Fibroblast of peridontal ligament (primary cell): ENCODE measurements at regions not wholly inside any gene's neighbourhood (a gene's known extent, or its start where the extent isn't known, plus 50 kb on each side); places are given as distances from the start of the nearest gene placed in this dataset.

ENCODE experiments used
- DNase-seq: peaks from one replicate; pipeline ENCODE4 v3.0.0-alpha.2; 2010; ENCODE audit errors: extremely low read depth

DNA sequence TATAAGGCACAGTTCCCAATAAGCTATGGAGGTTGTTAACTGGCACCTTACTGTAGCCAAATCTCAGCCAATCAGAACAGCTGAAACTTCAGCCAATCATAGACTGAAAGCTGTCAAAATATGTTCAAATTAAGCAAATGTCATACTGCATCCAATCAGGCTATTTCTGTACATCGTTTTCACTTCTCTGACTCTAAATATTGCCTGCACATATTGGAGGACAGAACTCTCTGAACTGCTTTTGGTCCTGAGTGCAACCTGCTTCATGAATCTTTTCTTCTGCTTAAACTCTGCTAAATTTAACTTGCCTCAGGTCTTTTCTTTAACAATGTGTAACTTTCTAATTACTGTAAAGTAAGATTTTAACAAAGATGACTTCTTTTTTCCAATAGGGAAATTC, 1198.9 kb upstream of the PCDH7 start:
- DNase-seq: no peak

DNA sequence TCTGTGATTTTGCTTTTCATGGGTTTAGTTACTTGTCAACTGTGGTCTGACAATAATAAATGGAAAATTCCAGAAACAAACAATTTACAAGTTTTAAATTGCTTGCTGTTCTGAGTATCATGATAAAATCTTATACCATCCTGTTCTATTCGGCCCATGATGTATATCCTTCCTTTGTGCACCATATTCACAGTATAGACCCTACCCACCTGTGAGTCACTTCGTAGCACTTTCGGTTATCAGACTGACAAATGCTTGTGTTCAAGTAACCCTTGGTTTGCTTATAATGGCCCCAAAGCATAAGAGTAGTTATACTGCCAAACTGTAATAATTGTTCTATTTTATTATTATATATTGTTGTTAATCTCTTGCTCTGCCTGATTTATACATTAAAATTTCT, 1183.4 kb upstream of the PCDH7 start:
- no peak for DNase-seq

DNA sequence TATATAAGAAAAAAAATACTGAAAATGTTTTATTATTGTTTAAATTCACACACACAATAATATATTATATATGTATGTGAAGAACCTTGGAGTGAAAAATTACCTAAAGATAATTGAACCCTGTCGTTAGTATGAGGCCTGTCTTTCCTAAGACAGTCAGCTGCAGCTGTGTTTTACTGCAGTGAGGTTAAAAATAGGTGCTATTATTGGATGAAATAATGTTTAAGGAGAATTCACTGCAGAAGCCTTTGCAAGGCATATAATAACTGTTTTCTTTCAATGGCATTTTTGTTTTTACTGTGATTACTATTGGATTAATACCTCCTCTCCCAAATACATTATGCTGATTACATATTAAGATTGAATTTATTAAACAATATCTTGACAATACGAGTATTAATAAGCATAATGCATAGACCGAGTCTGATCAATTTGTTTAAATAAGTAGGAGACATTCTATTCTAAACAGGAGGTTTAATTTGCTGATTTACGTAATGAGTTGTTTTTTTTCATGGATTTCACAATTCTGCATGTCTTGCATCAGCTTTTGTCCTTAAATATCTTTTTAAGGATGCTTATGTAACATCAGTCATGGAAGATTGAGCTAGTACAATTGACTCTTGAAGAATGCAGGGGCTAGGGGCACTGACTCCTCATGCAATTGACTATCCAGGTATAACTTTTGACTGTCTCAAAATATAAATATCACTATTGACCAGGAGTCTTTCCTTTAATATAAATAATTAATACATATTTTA, 1181.1 kb upstream of the PCDH7 start:
- no peak for DNase-seq

DNA sequence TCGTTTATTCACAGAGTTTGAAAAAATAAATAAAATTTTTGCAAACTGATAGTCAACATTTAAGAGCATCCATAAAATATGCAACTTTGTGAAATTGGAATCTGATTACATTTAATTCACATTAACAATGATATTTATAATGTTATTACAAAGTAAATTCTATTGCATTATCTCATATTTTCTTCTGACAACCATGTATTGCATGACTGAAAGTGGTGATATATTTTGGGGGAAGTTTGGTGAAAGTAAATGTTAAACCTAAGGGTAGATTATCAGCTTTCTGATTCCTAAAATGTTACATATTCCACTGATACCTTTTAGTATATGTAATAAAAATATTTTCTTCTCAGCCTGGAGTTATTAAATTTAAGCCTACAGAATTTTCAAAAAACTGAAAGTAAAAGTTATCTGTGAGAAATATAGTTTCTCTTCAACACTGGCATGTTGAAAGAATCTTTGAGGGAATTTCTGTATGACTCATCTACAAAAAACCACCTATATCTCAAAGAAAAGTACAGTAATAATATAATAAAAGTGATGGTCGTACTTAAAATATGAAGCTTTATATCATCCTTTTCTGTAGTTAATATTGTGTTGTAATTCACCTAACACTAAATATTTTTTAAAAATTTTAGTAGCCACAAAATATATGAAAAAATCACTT, 1179.6 kb upstream of the PCDH7 start:
- DNase-seq: no peak

DNA sequence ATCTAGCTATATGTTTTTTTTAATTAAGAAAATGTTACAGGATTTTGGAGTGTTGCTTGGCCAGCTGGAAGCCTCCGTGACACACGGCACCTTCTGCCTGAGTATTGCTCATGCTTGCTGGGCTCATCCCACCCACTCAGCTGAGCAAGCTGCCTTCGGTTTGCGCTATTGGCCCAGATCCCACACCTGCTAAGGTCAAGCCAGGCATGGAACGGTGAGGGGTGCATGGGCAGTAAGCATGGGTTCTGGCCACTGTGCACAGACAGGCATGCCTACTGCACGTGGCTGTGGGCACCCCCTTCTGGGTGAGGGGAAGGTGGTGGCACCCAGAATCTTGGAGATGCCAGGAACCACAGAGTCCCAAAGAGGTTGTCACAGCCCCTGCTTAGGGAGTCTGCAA, 1178.4 kb upstream of the PCDH7 start:
- no peak for DNase-seq

DNA sequence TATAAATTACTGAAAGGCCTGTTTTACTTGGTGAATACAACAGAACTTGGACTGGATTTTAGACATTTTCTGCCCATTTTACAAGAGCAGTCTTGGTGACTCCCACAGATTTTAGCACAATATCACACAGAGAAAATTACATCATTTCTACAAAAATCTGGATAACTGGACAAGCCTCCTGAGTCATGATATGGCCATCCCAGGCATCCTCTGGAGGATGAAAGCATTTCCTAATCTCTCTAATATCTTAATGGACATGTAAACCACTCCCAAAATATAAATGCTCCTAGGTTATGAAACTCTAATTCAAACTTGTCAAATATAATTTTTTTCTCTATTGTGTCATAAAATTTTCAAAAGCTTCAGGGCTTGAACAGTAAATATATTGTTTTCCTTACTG, 1170.8 kb upstream of the PCDH7 start:
- no peak for DNase-seq

DNA sequence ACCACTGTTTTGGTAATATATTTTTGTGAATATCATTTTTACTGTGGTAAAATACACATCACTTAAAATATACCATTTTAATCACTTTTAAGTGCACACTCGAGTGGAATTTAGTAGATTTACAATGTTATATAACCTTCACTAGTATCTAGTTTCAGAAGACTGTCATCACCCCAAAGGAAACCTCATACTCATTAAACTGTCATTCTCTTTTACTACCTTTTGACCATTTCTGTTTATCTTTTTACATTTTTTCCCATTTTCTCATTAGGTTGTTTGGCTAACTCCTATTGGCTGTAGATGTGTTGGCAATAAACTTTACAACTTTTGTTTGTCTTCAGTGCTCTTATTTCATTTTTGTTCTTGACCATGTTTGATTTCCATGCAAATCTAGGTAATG, 1168.3 kb upstream of the PCDH7 start:
- no peak for DNase-seq

DNA sequence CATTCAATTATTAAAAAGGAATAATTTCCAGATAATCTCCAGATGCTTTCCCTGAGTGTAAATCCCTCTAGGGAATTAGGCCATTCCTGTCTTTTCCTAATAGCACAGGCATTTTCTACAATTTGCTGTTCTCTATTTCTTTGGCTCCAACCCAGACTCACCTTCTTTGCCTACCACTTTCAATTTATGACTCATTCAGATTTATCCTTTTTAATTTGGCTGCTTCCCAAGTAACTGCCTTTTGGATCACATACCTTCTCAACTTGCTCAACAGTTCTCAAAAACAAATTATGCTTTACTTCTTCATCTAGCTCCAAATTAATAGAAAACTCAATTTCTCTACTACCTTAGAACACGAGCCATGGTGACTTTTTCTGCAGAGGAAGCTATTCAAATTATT, 1166.3 kb upstream of the PCDH7 start:
- DNase-seq: no peak

DNA sequence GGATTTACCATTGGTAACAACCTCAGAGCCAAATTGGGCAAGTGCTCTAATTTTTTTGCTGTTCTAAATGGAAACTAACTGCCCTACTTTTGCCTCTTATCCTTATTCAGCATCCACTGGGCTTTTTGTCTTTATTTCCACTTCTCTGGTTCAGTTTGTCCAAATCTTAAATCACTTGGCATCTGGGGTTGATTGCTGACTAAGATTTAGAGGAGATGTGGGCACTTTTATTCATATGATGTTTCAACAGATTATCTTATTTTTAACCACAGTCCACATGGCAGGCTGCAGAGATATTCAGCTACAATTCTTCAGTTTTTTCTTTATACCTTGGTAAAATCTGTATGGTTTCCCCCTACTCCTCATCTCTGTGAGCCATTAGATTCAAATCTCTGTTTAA, 1161.4 kb upstream of the PCDH7 start:
- DNase-seq: no peak

DNA sequence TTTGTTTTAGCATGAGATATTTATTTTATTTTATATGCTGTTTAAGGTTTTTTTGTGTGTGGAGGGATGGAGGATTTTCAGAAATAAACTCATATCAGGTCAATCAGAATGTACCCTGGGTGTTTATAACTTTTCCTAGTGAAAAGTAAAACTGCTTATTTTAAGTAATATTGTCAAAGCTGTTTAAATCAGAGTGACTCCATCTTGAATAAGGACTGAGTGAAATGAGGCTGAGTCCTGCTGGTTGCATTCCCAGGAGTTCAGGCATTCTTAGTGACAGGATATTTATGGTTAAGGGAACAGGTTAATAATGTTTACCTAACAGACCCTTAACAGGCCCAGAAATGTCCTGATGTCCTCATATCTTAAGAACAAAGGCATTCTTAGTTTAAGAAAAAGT, 1160.9 kb upstream of the PCDH7 start:
- DNase-seq: no peak

DNA sequence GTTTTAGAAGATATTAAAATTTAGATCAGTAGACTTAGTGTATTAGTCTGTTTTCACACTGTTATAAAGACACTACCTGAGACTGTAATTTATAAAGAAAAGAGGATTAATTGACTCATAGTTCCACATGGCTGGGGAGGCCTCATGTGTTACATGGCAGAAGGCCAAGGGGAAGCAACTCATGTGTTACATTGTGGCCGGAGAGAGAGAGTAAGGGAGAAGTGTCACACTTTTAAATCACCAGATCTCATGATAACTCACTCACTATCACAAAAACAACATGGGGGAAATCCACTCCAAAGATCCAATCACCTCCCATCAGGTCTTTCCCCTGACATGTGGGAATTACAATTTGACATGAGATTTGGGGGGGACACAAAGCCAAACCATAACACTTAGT, 1159.7 kb upstream of the PCDH7 start:
- no peak for DNase-seq

DNA sequence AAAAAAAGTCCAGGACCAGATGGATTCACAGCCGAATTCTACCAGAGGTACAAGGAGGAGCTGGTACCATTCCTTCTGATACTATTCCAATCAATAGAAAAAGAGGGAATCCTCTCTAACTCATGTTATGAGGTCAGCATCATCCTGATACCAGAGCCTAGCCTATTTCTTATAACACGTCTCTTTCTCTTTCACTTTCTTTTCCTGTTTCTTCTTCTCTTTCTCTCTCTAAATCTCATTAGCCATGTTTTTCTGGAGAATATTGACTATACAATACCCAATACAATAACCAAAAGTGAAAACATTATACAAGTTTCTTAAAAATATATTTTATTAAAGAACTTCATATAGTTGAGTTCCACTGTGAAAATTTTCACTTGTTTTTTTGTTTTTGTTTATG, 1154.9 kb upstream of the PCDH7 start:
- DNase-seq: no peak

DNA sequence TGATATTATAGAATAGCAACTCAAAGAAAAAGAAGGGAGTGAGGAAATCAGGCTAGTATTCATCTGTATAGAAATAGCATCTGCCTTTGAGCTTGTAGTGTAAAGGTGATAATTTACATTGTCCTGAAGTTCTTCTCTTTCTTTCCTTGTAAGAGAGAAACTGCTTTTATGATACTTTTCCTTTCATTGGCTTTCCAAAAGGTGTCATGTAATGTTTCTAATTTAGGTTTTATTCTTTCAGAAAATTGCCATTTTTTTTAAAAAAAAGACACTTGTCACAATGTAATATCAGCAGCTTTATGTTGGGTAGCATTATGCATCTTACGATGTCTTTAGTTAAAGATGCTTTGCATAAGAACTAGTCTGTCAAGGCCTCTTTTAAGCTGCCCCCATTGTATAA, 1153.8 kb upstream of the PCDH7 start:
- DNase-seq: no peak

DNA sequence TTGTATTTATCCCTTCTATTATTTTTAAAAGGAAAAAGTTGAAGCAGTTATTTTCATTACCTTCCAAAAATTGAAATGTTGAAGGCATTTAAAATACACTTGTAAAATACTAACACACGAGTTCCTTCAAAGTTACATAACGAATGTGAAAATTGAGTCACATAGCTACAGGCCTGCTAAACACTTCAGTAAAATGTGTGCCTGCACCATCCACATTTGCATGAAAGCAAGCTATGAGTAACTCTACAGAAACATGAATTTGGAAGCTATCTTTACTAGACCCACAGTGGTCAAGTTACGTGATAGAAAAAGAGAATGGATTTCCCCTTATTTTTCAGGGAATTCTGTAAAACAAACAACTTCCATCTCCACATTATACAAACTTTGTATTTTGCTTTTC, 1148.8 kb upstream of the PCDH7 start:
- no peak for DNase-seq

DNA sequence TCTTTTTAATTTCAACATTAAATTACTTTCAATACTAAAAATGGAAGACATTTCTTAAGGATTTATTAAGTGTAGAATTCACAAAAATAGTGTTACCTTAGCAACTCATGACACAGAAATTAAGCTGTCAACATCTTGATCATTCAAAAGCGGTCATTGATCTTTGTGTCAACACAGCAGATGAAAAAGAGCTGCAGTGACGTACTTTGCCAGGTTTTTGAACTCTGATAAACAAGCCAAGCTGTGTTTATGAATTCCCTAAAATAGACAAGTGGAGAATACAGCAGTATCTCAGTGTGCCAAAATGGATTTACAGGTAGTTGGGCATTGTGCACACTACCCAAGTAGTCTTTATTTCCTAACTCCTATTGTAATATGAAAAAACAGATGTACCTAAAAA, 1141.8 kb upstream of the PCDH7 start:
- DNase-seq: no peak

DNA sequence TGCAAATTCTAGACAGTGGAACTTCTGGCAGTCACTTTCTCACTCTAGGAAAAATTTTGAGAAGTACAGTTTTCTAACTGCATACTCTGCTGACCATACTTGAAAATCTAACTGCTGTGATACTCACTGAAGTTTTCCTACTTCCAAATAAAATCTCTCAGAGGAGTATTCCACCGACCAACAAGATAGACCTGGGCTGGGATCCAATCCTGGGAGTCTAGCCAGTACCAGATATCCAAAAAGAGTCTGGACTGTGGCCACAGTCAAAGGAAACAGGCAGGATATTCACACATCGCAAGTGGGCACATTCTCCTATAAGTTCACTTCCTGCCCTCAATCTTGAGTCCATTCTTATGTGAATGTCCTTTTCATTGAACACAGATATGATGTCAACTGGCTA, 1138.7 kb upstream of the PCDH7 start:
- no peak for DNase-seq

DNA sequence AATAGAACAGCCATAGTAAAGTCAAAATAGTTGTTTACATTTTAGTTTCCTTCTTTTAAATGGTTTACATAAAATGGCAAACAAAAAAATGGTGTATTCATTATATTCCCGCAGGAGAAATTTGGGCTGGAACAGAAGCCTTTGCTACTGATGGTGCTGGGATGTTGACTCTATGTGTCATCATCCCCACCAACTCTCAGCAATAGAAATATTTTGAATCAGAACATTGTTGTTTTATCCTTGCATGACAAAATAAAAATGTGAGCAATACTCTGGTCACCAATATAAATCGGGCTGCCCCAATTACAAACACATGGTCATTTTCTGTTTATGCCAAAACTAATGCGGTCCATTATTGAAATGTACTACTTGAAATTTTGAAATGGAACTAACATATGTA, 1131.6 kb upstream of the PCDH7 start:
- no peak for DNase-seq

DNA sequence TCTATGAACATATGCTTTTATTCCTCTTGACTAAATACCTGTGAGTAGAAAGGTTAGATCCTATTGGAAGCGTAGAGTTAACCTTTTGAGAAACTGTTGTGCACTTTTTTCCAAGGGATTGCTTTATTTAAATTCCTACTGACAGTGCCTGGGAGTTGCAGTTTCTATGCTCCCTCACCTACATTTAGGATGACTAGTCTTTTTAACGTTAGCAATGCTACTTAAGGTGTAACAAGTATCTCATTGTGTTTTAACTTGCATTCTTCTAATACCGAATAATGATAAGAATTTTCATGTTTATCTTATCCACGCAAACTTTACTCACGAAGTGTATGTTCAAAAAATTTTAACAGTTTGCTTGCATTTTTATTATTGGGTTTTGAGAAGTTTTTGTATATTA, 1123.9 kb upstream of the PCDH7 start:
- DNase-seq: no peak

DNA sequence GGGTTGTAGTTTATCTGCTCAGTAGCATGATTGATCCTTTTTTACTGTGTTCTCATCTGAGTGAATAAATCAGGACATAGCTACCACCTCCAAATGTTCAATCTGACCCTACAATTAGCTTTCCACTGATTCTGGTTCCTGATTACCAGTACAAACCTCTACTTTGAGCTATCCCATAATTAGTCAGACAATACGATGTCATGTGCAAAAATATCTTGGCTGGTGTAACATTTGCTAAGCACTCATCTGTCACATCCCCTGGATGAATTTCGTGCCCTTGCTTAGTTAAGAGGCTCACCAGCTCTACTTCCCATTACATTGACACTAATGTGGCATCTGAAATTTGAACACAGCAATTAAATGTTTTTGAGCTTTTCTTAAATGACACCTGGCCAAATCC, 1101.0 kb upstream of the PCDH7 start:
- DNase-seq: no peak

DNA sequence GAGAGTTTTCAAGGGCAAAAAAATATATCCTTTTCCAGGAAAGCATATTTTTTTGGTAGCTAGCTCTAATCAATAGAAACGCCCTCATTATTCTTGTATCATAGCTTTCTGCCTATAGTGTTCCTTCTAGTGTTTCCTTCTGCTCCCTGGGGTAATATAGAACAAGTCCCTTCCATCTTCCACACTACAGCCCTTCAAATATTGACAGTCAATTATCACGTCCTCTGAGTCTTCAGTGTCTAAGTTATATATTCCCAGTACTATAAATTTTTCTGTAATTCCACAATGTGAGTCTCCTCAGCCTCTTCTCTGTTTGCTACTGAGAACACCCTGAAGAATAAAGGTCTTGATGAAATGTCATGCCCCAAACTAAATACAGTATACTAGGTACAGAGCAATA, 1088.0 kb upstream of the PCDH7 start:
- no peak for DNase-seq

DNA sequence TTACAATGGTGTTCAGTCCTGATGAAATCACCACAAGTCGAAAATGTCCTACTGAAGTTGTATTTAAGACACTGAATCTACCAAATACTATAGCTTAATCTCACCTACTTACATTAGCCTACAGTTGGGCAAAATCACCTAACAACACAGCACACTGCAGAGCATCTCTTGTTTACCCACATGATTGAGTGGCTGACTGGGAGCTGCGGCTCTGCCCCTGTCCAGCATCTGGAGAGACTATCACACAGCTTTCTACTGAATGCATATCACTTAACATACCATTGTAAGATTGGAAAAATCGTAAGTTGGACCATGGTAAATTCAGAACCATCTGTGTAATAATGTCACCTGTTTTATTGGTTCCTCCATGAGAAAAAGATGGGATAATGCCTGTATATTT, 1083.2 kb upstream of the PCDH7 start:
- DNase-seq: no peak

DNA sequence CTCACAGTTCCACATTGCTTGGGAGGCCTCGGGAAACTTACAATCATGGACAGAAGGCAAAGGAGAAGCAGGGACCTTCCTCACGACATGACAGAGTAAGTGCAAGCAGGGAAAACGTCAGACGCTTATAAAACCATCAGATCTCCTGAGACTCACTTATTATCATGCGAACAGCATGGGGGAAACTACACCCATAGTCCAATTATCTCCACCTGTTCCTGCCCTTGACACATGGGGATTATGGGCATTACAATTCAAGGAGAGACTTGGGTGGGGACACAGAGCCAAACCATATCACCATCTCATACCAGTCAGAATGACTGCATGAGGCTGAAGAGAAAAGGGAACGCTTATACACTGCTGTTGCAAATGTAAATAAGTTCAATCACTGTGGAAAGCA, 1066.9 kb upstream of the PCDH7 start:
- no peak for DNase-seq

DNA sequence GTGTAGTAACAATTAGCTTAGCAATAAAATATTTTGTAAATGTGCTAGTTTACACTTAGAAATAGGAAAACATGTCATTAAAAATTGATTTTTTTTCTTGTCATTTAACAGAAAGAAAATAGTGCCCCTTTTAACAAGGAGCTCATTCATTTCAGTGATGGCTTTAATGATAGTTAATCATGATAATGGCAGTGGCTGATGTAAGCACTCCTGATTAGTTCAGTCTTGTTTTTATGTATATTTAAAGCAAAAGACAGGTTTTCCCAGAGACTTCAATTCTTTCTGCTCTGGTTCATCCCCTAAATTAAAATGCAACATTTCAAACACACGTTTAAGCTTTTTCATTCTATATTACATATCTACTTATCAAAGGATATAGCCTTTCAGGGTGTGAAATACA, 1039.5 kb upstream of the PCDH7 start:
- no peak for DNase-seq

DNA sequence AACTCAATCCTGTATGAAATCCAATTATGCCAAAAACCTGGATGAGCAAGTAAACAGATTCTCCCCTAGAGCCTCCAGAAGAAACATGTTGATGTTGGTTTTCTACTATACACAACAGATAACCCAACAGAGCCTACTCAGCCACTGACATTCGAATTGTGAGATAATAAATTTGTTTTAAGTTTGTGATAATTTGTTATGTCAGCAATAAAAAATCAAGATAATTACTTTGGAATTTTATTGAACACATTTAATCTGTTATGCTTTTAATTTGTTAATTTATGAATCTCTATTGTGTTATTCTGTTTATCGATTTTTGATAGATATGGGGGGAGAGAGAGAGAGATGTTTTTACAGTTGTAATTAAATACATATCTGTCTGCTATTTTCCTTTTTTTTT, 1016.1 kb upstream of the PCDH7 start:
- DNase-seq: no peak
